ENCODE measurements at regions not wholly inside any gene's neighbourhood (a gene's known extent, or its start where the extent isn't known, plus 50 kb on each side); places are given as distances from the start of the nearest gene placed in this dataset.

GRCh38 chr16:7086822-7087616 lies 245.6 kb upstream of the RBFOX1 start:
- Mint-ChIP-seq H3K4me1 (ENCODE audit: unreplicated experiment) (no peaks in the 10 kb centered on the region), H3K4me3 (no peak overlapping the region), H3K36me3 (no peaks in the 10 kb centered on the region), H3K27me3 (peaks cover 60% of the 10 kb centered on the region), H3K9me3 (no peaks in the 10 kb centered on the region), H3K27ac (no peak overlapping the region)
- peak; percentile 68 for DNase-seq (ENCODE audit: extremely low spot score, unreplicated experiment)
- peak; percentile 75 for TF ChIP-seq CTCF (conservative IDR thresholded peaks at IDR 0.05)

GRCh38 chr16:7085776-7086175 lies 246.9 kb upstream of the RBFOX1 start:
- H3K9me3 Mint-ChIP-seq, result no peaks in the 10 kb centered on the region
- no peak for DNase-seq (ENCODE audit: extremely low spot score, unreplicated experiment)
- H3K36me3 Mint-ChIP-seq, result no peaks in the 10 kb centered on the region
- no peak overlapping the region for H3K27ac Mint-ChIP-seq
- H3K4me3 Mint-ChIP-seq, result no peak overlapping the region
- no peak for TF ChIP-seq CTCF (conservative IDR thresholded peaks at IDR 0.05)
- peaks cover 54% of the 10 kb centered on the region for H3K27me3 Mint-ChIP-seq
- H3K4me1 Mint-ChIP-seq (ENCODE audit: unreplicated experiment), result no peaks in the 10 kb centered on the region

GRCh38 chr16:7083096-7083495 lies 249.5 kb upstream of the RBFOX1 start:
- H3K4me1 Mint-ChIP-seq (ENCODE audit: unreplicated experiment), result no peaks in the 10 kb centered on the region
- no peak for DNase-seq (ENCODE audit: extremely low spot score, unreplicated experiment)
- no peaks in the 10 kb centered on the region for H3K9me3 Mint-ChIP-seq
- peaks cover 42% of the 10 kb centered on the region for H3K27me3 Mint-ChIP-seq
- no peaks in the 10 kb centered on the region for H3K36me3 Mint-ChIP-seq
- no peak for TF ChIP-seq CTCF (conservative IDR thresholded peaks at IDR 0.05)
- H3K4me3 Mint-ChIP-seq, result no peak overlapping the region
- no peak overlapping the region for H3K27ac Mint-ChIP-seq

- no peaks in the 10 kb centered on the region for H3K4me1 Mint-ChIP-seq (ENCODE audit: unreplicated experiment)
- no peak for TF ChIP-seq CTCF (conservative IDR thresholded peaks at IDR 0.05)
- H3K36me3 Mint-ChIP-seq, result no peaks in the 10 kb centered on the region
- no peak overlapping the region for H3K4me3 Mint-ChIP-seq
- DNase-seq (ENCODE audit: extremely low spot score, unreplicated experiment), result no peak
- H3K9me3 Mint-ChIP-seq, result no peaks in the 10 kb centered on the region
- no peak overlapping the region for H3K27ac Mint-ChIP-seq
- H3K27me3 Mint-ChIP-seq, result peaks cover 6% of the 10 kb centered on the region
Observed at GRCh38 chr16:7077636-7078035, 255.0 kb upstream of the RBFOX1 start.

- no peak for TF ChIP-seq CTCF (conservative IDR thresholded peaks at IDR 0.05)
- Mint-ChIP-seq H3K36me3 (no peaks in the 10 kb centered on the region), H3K27ac (no peak overlapping the region), H3K4me3 (no peak overlapping the region), H3K9me3 (no peaks in the 10 kb centered on the region), H3K4me1 (ENCODE audit: unreplicated experiment) (no peaks in the 10 kb centered on the region), H3K27me3 (peaks cover 10% of the 10 kb centered on the region)
- no peak for DNase-seq (ENCODE audit: extremely low spot score, unreplicated experiment)
Observed at GRCh38 chr16:7074715-7075114, 257.9 kb upstream of the RBFOX1 start.
